Suprapubic skin (tissue), 4 donors: ENCODE measurements at regions not wholly inside any gene's neighbourhood (a gene's known extent, or its start where the extent isn't known, plus 50 kb on each side); places are given as distances from the start of the nearest gene placed in this dataset.

Source experiments
- CTCF ChIP-seq, 2 donors: fragments of 200-600 bp in 1 of 2; fragments of 450-650 bp in 1 of 2; sonication (generic) in 1 of 2; IDR thresholded peaks; one replicate each; pipeline ENCODE4 v1.5.1; 2016 to 2019; ENCODE audit warnings: antibody characterized with exemption in 2 of 2, mild to moderate bottlenecking in 1 of 2, moderate library complexity in 1 of 2
- POLR2A ChIP-seq, 2 donors: fragments of 450-650 bp; IDR thresholded peaks; one replicate each; pipeline ENCODE4 v1.6.1; 2017; ENCODE audit warnings: antibody characterized with exemption in 2 of 2, mild to moderate bottlenecking in 2 of 2, moderate library complexity in 2 of 2
- POLR2AphosphoS5 ChIP-seq, 3 donors: sonication (generic); formaldehyde crosslinking; IDR thresholded peaks; one replicate each; pipeline ENCODE4 v1.6.1; 2017; ENCODE audit warnings: antibody characterized with exemption in 3 of 3

GRCh38 chr2:64298161-64298560 is 153.9 kb upstream of the PELI1 start:
- TF ChIP-seq POLR2AphosphoS5 (IDR thresholded peaks at IDR 0.05): no peak
- no peak for TF ChIP-seq CTCF (IDR thresholded peaks at IDR 0.05)
- TF ChIP-seq POLR2A (IDR thresholded peaks at IDR 0.05): no peak
